ENCODE measurements at regions not wholly inside any gene's neighbourhood (a gene's known extent, or its start where the extent isn't known, plus 50 kb on each side); places are given as distances from the start of the nearest gene placed in this dataset.

DNA sequence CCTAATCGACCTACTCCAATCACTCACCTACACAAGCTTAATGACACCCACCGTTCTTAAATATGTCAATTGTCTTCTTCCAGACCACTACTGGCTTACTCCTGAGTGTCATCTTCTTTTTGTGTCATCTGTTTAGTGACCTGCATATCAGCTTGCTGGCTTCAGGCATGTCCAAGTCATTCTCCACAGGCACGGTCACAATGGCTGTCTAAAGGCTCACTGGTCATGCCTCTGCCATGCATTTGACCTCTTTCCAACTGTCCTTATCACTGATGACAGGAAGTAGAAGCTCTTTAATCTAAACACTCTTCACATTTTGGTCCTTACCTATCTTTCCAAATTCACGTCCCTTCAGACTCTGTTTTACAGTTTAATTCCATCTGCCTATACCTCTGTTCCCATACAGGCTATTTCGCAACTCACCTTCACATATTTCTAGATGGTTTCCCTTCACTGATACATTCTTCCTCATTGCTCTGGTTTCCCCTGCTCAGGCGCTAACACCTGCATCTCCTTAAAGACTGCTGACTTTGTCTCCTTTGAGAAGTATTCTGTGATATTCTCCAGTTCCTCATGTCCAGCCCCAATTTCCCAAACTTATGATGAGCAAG, 217.5 kb downstream of the TRIB2 start:
- Histone ChIP-seq H3K9me3 (no peaks in the 10 kb centered on the region), H3K27ac (replicated peaks in 1 of 4) (no peak overlapping the region), H3K4me3 (no peak overlapping the region), H3K27me3 (no peaks in the 10 kb centered on the region), H3K4me1 (peaks cover 0 to 8% (median 4%) of the 10 kb centered on the region in 4 donors), H3K36me3 (no peaks in the 10 kb centered on the region)
- DNase-seq (ENCODE audit: extremely low spot score), result no peak
- 88% methylated on average over 6 of the region's 6 CpGs for WGBS
- TF ChIP-seq, protein P1, sequence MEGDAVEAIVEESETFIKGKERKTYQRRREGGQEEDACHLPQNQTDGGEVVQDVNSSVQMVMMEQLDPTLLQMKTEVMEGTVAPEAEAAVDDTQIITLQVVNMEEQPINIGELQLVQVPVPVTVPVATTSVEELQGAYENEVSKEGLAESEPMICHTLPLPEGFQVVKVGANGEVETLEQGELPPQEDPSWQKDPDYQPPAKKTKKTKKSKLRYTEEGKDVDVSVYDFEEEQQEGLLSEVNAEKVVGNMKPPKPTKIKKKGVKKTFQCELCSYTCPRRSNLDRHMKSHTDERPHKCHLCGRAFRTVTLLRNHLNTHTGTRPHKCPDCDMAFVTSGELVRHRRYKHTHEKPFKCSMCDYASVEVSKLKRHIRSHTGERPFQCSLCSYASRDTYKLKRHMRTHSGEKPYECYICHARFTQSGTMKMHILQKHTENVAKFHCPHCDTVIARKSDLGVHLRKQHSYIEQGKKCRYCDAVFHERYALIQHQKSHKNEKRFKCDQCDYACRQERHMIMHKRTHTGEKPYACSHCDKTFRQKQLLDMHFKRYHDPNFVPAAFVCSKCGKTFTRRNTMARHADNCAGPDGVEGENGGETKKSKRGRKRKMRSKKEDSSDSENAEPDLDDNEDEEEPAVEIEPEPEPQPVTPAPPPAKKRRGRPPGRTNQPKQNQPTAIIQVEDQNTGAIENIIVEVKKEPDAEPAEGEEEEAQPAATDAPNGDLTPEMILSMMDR (IDR thresholded peaks at IDR 0.05), result no peak
- TF ChIP-seq POLR2A (IDR thresholded peaks at IDR 0.05; ENCODE audit: low read depth), result no peak
- no peak for TF ChIP-seq EP300 (IDR thresholded peaks at IDR 0.05)
- TF ChIP-seq POLR2AphosphoS5 (IDR thresholded peaks at IDR 0.05), result no peak
- intact Hi-C loops (cut with DNase I), result loop anchor here (5.0 to 10.0 kb wide), 3 partner anchors 71 to 1072 kb away; no protein-coding TSS in a partner anchor

DNA sequence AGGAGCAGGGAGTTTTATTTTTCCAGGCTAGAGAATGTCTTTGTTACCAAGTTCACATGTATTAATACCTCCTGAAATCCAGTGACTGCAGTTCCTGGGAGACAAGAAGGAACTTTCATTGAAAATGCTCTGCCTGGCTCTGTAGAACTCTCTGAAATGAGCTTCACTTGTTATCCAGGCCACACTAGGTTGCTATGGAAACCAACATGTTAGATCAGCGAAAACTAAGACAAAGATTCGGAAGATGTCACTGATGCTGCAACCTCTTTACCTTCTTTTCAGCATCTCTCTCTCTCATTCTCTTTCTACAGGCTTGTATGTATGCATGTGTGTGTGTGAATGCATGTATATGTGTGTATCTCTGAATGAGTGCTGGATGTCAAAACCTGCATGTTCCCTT, 218.5 kb downstream of the TRIB2 start:
- intact Hi-C loops (cut with DNase I), result loop anchor here (10.0 kb wide), 2 partner anchors 70 to 520 kb away; no protein-coding TSS in a partner anchor
- TF ChIP-seq, protein P1 (IDR thresholded peaks at IDR 0.05), result no peak
- TF ChIP-seq EP300 (IDR thresholded peaks at IDR 0.05), result no peak

GRCh38 chr2:12935796-12936195, 219.1 kb downstream of the TRIB2 start:
- DNase-seq (ENCODE audit: extremely low spot score), result no peak
- peaks cover 0 to 8% (median 0%) of the 10 kb centered on the region in 4 donors for H3K4me1 ChIP-seq
- TF ChIP-seq EP300 (IDR thresholded peaks at IDR 0.05) (no peak), POLR2AphosphoS5 (IDR thresholded peaks at IDR 0.05) (no peak), POLR2A (IDR thresholded peaks at IDR 0.05; ENCODE audit: low read depth) (no peak)
- TF ChIP-seq, protein P1 (IDR thresholded peaks at IDR 0.05), result no peak
- H3K4me3 ChIP-seq, result no peak overlapping the region
- 88% methylated on average over 6 of the region's 6 CpGs for WGBS
- H3K36me3 ChIP-seq, result no peaks in the 10 kb centered on the region
- no peaks in the 10 kb centered on the region for H3K9me3 ChIP-seq
- intact Hi-C loops (cut with DNase I), result loop anchor here (10.0 kb wide), 2 partner anchors 69 to 521 kb away; no protein-coding TSS in a partner anchor
- H3K27ac ChIP-seq (replicated peaks in 1 of 4), result no peak overlapping the region
- no peaks in the 10 kb centered on the region for H3K27me3 ChIP-seq

More for the DNA sequence above, 218.5 kb downstream of the TRIB2 start:
- Histone ChIP-seq H3K4me1 (peaks cover 0 to 8% (median 0%) of the 10 kb centered on the region in 4 donors), H3K4me3 (no peak overlapping the region), H3K27ac (replicated peaks in 1 of 4) (no peak overlapping the region), H3K27me3 (no peaks in the 10 kb centered on the region), H3K36me3 (no peaks in the 10 kb centered on the region), H3K9me3 (no peaks in the 10 kb centered on the region)
- WGBS, result 94% methylated on average over 2 of the region's 2 CpGs
- DNase-seq (ENCODE audit: extremely low spot score), result no peak

GRCh38 chr2:12941203-12941602, 224.5 kb downstream of the TRIB2 start:
- intact Hi-C loops (cut with DNase I), result no loop called here
- no peaks in the 10 kb centered on the region for H3K27me3 ChIP-seq
- no peak for DNase-seq (ENCODE audit: extremely low spot score)
- H3K36me3 ChIP-seq, result no peaks in the 10 kb centered on the region
- no peaks in the 10 kb centered on the region for H3K4me1 ChIP-seq
- no peak overlapping the region for H3K4me3 ChIP-seq
- H3K27ac ChIP-seq (replicated peaks in 1 of 4), result no peak overlapping the region
- no peaks in the 10 kb centered on the region for H3K9me3 ChIP-seq
- TF ChIP-seq EP300 (IDR thresholded peaks at IDR 0.05) (no peak), POLR2A (IDR thresholded peaks at IDR 0.05; ENCODE audit: low read depth) (no peak), POLR2AphosphoS5 (IDR thresholded peaks at IDR 0.05) (no peak)
- TF ChIP-seq, protein P1 (IDR thresholded peaks at IDR 0.05), result no peak
